ENCODE measurements at regions not wholly inside any gene's neighbourhood (a gene's known extent, or its start where the extent isn't known, plus 50 kb on each side); places are given as distances from the start of the nearest gene placed in this dataset.
"Not testable (repeated sequence)": the region's sequence is repeated elsewhere in the genome, so short reads cannot be mapped to it uniquely, and the experiment has no call there.

DNA sequence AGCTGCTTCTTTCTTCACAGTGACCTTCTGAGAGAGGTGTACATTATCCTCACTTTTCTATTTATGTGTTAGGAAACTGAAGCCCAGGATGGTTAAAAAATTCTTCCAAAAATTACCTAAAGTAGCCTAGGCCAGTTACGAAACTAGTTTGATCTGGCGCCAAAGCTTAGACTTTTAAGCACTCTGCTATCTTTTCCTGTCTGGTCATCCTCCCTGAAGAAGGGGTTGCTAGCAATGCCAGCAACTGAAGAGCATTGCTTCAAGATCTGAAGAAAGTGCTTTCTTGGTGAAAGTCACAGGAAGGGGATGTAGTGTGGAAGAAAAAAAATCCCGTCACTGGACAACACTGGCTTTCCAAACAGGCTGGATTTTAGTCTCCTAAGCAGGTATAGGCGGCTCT is 618.8 kb upstream of the GRM7 start:
- DNase-seq: no peak

GRCh38 chr3:6248528-6248927 is 612.4 kb upstream of the GRM7 start:
- peak; percentile 10 for DNase-seq

- DNase-seq: no peak
These were observed 611.2 kb upstream of the GRM7 start for GRCh38 chr3:6249679-6250078.

DNA sequence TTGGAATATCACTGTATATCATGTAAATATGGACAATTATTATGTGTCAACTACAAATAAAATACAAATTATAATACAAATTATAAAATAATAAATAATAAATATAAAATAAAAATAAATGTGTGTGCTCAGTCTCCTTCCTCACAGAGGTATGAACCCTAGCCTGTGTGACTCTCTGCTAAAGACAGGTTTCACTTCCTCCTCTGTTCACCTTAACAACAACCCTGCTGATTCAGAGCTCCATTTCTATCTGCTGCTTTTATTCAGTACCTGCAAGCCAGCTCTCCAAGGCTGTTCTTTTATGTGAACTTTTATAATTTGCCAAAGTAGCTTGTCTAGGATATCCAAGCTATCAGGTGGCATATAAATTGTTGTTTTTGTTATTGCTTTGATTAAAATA is 610.7 kb upstream of the GRM7 start:
- no peak for DNase-seq

DNA sequence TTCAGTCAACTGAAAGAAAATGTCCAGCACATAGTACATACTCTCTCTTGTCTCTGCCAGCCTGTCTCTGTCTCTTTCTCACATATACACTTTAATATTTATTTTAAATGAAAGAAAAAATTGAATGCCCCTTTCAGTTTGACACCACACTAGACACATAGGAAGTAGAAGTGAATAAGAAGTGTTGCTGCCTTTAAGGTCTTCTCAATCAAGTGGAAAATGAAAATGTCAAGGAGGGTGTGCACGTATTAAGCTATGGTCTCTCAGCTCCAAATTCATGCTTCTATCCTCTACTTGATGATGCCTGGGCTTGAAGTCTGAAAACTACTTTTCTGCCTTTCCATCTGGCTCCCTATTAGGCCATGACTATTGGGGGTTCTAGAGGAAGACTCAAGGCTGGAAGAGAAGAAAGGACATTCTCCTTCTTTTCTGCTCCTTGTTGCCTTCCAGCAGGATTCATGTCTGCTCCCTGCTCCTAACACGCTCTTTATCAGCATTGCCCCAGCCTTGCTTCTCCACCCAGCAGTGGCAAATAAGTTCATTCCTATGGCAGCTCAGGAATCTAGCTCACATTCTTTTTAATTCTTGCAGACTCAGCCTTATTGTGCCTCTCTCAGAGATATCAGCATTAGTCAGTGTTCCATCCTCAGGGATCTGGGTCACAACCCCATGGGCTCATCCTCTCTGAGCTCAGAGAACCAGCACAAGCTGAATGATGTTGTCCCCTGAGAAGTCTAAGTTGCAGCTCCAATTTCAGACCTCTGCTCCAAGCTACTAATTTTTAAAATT is 609.1 kb upstream of the GRM7 start:
- peak; percentile 7 for DNase-seq

DNA sequence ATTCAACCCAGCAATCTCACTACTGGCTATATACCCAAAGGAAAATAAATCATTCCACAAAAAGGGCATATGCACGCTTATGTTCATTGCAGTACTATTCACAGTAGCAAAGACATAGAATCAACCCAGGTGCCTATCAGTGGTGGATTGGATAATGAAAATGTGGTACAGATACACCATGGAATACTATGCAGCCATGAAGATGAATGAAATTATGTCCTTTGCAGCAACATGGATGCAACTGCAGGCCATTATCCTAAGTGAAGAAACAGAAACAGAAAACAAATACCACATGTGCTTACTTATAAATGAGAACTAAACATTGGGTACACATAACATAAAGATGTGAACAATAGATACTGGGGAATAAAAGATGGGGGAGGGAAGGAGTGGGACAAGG is 606.4 kb upstream of the GRM7 start:
- DNase-seq: no peak

- DNase-seq: no peak
These were observed 605.7 kb upstream of the GRM7 start for GRCh38 chr3:6255229-6255628.

GRCh38 chr3:6260551-6261191 is 600.2 kb upstream of the GRM7 start:
- DNase-seq: no peak

DNA sequence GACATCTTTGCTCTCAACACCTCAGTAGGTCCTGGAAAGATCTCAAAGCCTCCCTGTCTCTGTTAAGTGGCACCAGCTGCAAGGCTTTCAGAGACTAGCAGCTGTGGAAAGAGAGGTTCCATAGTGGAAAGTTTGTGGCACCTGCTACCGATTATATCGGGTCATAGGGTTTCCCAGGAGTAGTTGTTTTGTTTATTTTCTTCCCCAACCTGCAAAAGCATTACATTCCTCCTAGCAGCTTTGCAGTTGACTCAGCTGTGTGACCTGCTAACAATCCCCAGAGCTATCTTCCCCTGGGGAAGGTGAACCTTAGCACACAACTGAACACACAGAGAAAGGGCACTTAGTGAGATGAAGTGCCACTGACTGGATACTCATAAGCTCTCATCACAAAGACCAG is 598.9 kb upstream of the GRM7 start:
- DNase-seq: peak; percentile 50

DNA sequence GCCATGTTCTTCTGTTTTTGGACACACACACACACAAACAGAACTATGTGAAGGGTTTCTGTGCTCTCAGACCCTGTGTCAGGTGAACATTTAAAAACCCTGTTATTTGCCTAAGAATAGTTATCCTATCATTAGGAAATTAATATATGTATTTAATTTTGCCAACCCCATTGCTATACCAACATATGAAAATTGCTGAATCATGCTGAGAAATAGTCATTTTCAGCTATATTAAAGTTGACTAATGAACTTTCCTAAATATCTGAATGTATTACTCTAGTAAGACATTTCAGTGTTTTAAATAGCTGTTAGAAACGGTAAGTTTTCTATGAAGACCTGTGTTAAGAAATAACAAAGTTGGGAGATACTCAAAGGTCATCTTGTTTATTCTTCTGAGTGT is 596.9 kb upstream of the GRM7 start:
- no peak for DNase-seq

- no peak for DNase-seq
These were observed 596.0 kb upstream of the GRM7 start for GRCh38 chr3:6264906-6265305.

DNA sequence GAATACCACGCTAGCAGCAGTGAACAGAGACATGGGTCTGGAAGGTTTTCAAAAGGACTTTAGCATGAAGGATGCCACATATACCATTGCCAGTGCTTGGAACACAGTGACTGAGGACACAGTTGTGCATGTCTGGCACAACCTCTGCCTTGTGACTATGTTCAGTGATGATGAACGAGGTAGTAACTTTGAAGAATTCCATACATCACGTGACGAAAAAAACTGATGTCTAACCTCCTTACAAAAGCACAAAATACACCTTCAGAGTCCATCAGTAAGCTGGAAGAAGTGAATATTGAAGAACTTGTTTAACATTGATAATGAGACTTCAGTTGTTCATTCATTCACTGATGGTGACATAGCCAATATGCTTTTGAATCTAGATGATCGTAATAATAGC is 594.8 kb upstream of the GRM7 start:
- DNase-seq: no peak

DNA sequence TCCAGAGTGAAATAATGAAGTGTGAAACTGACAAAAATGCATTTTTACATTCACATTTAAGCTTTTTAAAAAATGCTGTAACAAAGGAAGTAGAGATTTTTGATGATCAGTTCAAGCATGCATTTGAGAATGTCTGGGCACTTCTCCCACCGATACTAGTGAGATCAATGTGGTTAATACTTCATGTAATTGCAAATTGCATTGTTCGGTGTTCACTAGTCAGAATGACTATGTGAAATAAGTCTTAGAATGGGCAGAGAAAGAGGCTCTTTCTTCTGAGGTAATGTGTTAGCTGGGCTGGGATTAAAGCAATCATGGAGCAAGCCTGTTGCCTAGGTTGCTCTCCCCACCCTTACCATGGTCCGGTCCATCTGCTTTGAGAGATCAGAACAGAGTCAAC is 587.0 kb upstream of the GRM7 start:
- no peak for DNase-seq

- no peak for DNase-seq
These were observed 579.3 kb upstream of the GRM7 start for GRCh38 chr3:6281662-6282061.

- DNase-seq: peak; percentile 24
These were observed 578.0 kb upstream of the GRM7 start for GRCh38 chr3:6282918-6283317.

GRCh38 chr3:6287088-6287875 is 573.6 kb upstream of the GRM7 start:
- DNase-seq: peak; percentile 3

DNA sequence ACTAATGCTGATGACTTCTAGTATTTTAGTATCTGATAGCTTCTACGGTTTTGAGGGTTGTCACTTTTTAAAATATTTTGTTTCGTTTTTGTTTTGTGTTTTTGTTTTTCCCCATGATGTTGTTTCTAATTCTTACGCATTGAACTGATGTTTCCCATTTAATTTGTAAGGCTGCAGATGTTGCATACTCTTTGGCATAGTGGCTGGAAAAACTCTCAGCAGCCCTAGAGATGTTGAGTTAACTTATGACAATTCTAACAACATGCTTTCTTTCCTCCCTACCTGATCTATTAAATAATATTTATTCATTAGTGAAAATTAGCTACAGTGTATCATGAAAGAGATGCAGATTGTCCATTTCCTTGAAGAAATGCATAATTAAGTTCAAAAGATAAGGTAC is 559.3 kb upstream of the GRM7 start:
- peak; percentile 1 for DNase-seq

- no peak for DNase-seq
These were observed 545.0 kb upstream of the GRM7 start for GRCh38 chr3:6315906-6316305.

- DNase-seq: no peak
These were observed 538.9 kb upstream of the GRM7 start for GRCh38 chr3:6321999-6322398.

DNA sequence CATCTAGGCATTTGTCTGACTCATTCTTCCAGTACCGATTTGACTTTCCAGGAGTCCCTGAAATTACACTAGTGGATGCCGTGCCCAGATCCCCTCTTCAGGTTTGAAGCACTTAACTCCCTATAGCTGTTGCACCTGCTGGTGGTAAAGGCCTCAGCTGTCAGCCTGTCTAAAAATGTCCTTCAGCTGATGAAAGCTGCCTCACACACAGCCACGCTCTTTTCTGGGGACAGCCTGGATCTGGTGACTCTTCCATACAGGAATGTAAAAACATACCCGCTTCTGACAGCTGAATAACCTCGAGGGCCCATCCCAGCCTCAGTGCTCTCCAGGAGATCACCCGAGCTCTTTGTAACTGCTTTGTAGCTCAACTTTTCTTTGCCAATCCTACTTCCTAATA is 534.1 kb upstream of the GRM7 start:
- peak; percentile 1 for DNase-seq

DNA sequence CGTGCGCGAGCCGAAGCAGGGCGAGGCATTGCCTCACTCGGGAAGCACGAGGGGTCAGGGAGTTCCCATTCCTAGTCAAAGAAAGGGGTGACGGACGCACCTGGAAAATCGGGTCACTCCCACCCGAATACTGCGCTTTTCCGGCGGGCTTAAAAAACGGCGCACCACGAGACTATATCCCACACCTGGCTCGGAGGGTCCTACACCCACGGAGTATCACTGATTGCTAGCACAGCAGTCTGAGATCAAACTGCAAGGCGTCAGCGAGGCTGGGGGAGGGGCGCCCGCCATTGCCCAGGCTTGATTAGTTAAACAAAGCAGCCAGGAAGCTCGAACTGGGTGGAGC is 520.0 kb upstream of the GRM7 start:
- DNase-seq: not testable (repeated sequence)

DNA sequence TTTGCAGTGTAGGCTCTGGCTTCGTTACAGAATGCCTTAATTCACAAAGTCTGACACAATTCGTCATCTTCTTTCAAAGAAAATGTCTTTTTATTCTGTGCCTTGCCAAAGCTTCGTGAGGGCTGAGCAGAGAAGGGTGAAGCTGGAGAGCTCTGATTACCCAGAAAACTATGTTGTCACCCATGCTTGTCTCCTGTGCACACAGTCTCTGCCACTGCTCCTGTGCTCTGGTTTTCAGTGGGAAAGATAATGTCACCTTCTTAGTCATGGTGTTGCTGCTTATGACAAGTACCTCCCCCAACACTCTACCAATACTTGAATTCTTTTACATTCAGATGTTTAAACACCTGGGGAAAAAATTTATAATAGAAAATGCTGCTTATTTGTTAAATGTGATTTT is 509.2 kb upstream of the GRM7 start:
- DNase-seq: peak; percentile 3

GRCh38 chr3:6354653-6355052 is 506.3 kb upstream of the GRM7 start:
- no peak for DNase-seq

DNA sequence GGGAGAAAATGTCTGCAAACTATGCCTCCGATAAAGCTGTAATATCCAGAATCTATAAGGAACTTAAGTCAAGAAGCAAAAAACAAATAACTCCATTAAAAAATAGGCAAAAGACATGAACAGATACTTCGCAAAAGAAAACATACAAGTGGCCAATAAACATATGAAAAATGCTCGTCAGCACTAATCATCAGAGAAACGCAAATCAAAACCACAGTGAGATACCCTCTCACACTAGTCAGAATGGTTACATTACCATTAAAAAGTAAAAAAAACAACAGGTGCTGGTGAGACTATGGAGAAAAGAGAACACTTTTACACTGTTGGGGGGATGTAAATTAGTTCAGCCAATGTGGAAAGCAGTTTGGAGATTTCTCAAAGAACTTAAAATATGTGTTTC is 498.5 kb upstream of the GRM7 start:
- no peak for DNase-seq
